Smooth muscle cell of the brain vasculature (primary cell): ENCODE measurements at regions not wholly inside any gene's neighbourhood (a gene's known extent, or its start where the extent isn't known, plus 50 kb on each side); places are given as distances from the start of the nearest gene placed in this dataset.

Source experiments
- DNase-seq: peaks from one replicate; pipeline ENCODE4 v3.0.0-alpha.2; 2012; ENCODE audit warnings: low read depth, low spot score

DNA sequence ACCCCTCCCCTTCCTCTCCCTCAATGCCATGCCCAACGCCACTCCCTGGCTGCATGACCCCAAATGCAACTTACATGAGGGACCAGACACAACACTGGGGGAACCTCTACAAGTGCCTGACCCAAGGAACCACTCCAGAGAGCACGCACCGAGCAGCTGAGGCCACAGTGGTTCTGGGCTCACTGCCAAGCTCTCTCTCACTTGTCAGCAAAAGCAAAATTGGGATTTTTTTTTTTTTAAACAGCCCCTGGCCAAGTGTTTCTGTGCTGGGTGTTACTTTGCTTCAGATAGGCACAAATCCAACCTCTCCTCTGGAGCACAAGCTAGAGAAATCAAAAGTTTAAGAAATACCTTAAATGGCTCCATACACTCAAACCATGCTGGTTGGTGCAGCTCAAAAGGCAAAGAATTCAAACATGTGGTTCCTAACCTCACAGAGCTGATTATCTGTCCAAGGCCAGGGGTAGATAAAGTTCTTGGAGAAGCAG lies 363.0 kb downstream of the SETD4 start:
- peak; percentile 24 for DNase-seq

DNA sequence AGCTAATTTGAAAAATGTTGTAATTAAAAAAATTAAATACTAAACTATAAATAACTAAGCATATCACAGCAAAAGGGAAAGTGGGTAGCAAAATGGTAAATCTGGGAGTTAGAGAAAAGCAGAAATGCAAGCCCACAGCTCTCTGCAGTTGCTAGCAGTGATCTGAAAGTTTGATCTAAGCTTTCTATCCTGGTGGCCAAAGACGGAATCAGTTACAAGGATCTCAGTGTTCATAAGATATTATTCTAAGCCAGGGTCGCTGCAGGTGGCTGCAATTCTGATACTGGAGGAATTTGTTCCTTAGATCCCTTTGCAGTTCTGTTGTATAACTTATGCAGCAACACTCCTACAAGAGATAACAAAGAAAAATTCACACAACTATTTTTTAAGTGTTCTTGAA lies 363.7 kb downstream of the SETD4 start:
- DNase-seq = no peak

DNA sequence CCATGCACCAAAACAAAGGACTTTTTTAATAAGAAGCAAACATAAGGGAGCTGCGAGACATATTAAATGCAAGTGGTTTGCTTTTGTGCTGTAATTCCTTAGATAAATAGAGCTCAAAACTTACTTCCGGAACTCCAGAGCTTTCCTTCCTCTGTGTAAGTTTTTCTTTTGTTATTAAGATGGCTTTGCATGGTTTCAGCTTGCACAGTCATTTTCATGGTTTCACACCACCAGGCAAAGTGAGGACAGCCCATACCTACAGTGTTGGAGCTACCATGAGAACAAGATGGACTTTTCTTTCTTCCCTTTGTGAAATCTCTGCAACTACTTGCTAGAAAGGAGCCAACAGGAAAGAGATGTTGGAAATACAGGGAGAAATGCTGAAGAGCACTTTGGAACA lies 368.0 kb downstream of the SETD4 start:
- no peak for DNase-seq

GRCh38 chr21:35690436-35690835 lies 369.9 kb downstream of the SETD4 start:
- no peak for DNase-seq

- no peak for DNase-seq
Observed at GRCh38 chr21:35686156-35686555, 374.2 kb downstream of the SETD4 start.

DNA sequence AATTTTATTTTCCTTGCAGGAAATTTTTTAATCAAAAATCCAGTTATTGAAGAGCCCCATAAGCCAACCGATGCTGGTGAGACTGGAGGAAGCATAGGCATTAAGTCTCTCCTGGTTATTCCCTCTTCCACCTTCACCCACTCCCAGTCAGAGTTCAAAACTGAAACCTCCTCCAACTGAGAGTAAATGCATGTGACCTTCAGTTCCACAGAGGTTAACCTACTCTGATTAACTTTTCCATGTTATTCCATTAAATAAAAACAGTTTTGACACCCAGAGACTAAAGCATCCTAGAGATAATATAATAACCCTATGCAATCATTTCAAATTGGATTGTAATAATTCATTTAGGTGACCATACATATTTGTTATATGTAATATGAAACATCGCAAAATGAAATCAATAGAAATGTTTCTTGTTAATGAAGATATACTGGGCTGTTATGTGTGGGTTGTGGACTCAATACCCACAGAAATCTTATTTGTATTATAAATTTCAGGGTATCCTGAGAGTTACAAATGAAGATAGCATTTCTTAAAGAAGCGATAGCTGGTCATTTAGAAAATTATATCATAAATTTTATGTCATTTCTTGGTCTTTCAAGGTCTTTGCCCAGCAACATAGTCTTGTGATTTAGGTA lies 376.5 kb downstream of the SETD4 start:
- no peak for DNase-seq

- DNase-seq = no peak
Observed at GRCh38 chr21:35682904-35683549, 377.3 kb downstream of the SETD4 start.

DNA sequence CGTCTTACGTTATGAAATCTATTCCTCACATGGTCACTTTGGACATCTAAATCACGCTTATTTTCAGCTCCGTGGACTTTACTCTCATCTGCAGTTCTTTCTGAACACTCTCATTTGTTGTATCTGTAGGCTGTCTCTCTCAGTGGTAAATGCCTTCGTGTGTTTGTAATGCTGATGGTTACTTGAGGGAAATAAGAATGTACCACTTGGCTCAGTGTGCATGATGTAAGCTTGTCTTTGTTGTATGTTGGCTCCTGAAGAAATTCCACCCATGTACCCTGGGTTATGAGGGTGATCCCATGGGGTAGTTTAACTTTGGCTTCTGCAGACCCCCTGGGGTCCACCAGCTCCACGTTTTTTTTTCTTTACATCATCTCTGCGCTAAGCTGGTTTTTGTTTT lies 378.4 kb downstream of the SETD4 start:
- no peak for DNase-seq

DNA sequence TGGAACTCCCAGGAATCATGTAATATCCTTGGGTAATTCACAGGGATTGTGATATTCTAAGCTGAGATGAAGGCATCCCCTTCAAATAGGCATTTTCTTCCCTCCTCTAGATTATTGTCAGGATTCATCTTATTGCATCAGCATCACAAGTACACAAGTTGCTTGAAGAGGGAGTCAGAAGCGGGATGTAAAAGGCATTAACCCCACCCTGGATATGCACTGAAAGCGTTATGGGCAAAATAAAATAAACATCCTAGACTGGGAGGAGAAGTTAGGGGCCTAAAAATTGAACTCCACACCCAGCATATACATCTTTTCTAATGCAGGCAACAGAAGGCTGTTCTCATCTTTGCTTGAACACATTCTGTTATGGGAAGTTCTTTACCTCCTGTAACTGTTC lies 381.2 kb downstream of the SETD4 start:
- no peak for DNase-seq

DNA sequence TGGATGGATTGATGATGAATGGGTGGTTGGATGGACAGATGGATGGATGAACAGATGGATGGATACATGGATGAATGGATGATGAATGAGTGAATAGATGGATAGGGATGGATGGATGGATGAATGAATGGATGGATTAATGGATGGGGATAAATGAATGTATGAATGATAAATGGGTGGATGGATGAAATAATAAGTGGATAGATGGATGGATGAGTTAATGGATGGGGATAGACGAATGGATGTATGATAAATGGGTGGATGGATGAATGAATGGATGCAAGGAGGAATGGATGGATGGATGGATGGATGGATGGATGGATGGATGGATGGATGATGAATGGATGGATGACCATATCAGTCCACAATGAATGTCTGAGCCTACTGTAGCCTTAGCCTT lies 381.9 kb downstream of the SETD4 start:
- no peak for DNase-seq

GRCh38 chr21:35677298-35677841 lies 383.0 kb downstream of the SETD4 start:
- no peak for DNase-seq

GRCh38 chr21:35674895-35675470 lies 385.3 kb downstream of the SETD4 start:
- DNase-seq = no peak

DNA sequence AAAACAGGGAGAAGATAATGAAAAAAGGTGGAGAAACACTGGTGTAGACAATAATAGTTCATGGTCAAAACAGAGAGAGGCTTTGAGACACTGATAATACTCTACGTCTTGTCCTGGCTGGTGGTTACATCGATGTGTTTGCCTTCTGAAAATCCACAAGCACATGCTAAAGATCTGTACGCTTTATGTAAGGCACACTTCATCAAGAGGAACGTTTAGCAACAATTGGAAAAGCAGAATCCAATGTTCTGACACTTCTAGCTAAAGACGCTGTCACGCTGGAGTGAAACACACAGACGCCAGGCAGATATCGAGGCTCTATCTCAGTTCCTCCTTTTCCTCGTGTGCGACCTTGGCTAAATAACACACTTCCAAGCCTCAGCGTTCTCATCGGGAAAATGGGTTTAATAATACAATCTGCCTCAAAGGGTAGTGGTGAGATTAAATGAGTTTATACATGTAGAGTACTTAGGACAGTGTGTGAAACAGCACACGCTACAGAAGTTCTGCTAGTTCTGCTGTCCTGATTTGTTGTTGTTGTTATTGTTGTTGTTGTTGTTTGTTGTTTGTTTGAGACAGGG lies 386.1 kb downstream of the SETD4 start:
- no peak for DNase-seq

GRCh38 chr21:35672313-35672712 lies 388.0 kb downstream of the SETD4 start:
- no peak for DNase-seq

DNA sequence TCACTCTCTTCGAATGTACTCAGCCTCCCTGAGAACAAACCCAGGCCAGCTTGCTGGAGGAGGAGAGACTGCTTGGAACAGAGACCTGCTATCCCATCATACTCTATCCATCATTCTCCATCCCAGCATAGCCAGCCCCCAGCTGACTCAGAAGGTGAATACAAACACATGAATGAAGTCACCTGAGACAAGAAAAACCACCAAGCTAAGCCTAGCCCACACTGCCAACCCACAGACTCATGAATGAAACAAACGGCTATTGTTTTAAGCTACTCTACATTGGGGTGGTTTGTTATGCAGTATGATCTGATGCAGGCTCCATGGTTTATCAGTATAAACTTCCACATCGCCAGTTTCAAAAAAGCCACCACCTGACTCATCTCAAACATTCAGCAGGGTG lies 395.6 kb downstream of the SETD4 start:
- no peak for DNase-seq

GRCh38 chr21:35663856-35664606 lies 396.3 kb downstream of the SETD4 start:
- no peak for DNase-seq

GRCh38 chr21:35658242-35658641 lies 402.1 kb downstream of the SETD4 start:
- peak; percentile 41 for DNase-seq

DNA sequence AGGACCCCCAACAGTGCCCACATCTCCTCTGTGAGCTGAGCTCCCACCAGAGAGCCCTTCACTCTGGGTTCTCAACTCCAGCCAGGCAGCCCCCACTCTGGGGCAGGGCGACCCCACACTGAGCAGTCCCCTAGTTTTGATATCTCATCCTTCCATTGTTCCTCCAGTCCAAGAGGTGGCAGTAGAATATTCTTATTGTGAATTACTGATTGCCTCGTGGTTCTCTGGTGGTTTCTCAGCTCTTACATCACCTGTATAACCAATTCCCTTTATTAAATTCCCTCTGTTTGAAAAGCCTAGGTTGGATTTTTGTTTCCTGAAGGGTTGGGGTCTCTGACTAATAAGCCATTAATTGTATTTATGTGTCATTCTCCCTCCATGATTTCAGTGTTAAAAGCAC lies 407.5 kb downstream of the SETD4 start:
- no peak for DNase-seq

DNA sequence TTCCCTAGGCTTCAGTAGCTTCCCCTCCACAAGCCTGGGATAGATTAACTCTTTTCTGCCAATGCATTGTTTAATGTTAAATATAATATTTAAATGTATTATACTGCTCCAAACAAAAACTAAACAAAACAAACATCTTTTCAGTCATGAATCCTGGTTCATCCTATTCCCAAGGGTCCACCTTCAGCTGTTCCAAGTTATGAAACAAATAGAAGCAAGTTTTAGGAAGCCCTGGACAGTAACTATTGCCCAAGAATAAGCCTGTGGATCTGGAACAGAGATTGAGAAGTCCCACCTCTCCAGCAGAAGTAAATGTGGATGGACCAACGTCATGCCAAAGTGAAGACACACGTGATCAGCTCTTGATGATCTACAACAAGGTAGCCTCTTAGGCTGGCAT lies 408.1 kb downstream of the SETD4 start:
- DNase-seq = no peak

DNA sequence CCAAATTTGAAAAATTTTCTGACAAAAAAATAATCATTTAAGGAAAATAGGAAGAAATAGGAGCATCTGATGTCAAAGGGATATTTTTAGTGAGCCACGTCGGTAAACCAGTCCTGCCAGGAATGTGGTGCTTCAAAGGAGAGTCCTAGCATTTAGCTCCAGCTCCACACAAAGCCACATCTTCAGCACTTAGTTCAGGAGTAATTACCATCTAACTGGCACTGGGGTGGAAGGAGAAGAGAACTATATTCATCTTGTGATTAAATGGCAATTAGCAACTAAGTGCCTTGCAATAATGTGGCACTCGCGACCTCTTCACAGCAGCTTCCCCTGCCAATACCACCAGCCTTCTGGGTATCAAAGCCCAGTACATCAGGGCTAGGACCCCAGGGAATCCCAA lies 409.1 kb downstream of the SETD4 start:
- DNase-seq = no peak

GRCh38 chr21:35649186-35649585 lies 411.1 kb downstream of the SETD4 start:
- no peak for DNase-seq

GRCh38 chr21:35648512-35648911 lies 411.8 kb downstream of the SETD4 start:
- DNase-seq = no peak
